ENCODE measurements at regions not wholly inside any gene's neighbourhood (a gene's known extent, or its start where the extent isn't known, plus 50 kb on each side); places are given as distances from the start of the nearest gene placed in this dataset.

DNA sequence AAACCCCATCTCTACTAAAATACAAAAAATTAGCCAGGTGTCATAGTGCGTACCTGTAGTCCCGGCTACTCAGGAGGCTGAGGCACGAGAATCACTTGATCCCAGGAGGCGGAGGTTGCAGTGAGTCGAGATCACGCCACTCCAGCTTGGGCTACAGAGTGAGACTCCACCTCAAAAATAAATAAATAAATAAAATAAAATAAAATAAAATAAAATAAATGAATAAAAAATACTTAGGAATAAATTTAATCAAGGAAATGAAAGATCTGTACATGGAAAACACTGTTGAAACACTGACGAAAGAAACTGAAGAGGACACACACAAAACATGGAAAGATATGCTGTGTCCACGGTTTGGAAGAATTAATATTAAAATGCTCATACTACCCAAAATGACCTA is 56.5 kb upstream of the ASPRV1 start:
- TF ChIP-seq ZNF331 (CRISPR knock-in tag; IDR thresholded peaks at IDR 0.05; ENCODE audit: low read depth) (no peak), JUNB (IDR thresholded peaks at IDR 0.05; ENCODE audit: unreplicated experiment) (no peak), EZH2 (IDR thresholded peaks at IDR 0.05; ENCODE audit: low read depth, unreplicated experiment) (no peak), CREB1 (CRISPR knock-in tag; IDR thresholded peaks at IDR 0.05; ENCODE audit: low read depth) (no peak), ZNF114 (CRISPR knock-in tag; IDR thresholded peaks at IDR 0.05) (no peak), POLR2AphosphoS5 (IDR thresholded peaks at IDR 0.05; ENCODE audit: low read depth) (no peak)
- TF ChIP-seq, protein P1, sequence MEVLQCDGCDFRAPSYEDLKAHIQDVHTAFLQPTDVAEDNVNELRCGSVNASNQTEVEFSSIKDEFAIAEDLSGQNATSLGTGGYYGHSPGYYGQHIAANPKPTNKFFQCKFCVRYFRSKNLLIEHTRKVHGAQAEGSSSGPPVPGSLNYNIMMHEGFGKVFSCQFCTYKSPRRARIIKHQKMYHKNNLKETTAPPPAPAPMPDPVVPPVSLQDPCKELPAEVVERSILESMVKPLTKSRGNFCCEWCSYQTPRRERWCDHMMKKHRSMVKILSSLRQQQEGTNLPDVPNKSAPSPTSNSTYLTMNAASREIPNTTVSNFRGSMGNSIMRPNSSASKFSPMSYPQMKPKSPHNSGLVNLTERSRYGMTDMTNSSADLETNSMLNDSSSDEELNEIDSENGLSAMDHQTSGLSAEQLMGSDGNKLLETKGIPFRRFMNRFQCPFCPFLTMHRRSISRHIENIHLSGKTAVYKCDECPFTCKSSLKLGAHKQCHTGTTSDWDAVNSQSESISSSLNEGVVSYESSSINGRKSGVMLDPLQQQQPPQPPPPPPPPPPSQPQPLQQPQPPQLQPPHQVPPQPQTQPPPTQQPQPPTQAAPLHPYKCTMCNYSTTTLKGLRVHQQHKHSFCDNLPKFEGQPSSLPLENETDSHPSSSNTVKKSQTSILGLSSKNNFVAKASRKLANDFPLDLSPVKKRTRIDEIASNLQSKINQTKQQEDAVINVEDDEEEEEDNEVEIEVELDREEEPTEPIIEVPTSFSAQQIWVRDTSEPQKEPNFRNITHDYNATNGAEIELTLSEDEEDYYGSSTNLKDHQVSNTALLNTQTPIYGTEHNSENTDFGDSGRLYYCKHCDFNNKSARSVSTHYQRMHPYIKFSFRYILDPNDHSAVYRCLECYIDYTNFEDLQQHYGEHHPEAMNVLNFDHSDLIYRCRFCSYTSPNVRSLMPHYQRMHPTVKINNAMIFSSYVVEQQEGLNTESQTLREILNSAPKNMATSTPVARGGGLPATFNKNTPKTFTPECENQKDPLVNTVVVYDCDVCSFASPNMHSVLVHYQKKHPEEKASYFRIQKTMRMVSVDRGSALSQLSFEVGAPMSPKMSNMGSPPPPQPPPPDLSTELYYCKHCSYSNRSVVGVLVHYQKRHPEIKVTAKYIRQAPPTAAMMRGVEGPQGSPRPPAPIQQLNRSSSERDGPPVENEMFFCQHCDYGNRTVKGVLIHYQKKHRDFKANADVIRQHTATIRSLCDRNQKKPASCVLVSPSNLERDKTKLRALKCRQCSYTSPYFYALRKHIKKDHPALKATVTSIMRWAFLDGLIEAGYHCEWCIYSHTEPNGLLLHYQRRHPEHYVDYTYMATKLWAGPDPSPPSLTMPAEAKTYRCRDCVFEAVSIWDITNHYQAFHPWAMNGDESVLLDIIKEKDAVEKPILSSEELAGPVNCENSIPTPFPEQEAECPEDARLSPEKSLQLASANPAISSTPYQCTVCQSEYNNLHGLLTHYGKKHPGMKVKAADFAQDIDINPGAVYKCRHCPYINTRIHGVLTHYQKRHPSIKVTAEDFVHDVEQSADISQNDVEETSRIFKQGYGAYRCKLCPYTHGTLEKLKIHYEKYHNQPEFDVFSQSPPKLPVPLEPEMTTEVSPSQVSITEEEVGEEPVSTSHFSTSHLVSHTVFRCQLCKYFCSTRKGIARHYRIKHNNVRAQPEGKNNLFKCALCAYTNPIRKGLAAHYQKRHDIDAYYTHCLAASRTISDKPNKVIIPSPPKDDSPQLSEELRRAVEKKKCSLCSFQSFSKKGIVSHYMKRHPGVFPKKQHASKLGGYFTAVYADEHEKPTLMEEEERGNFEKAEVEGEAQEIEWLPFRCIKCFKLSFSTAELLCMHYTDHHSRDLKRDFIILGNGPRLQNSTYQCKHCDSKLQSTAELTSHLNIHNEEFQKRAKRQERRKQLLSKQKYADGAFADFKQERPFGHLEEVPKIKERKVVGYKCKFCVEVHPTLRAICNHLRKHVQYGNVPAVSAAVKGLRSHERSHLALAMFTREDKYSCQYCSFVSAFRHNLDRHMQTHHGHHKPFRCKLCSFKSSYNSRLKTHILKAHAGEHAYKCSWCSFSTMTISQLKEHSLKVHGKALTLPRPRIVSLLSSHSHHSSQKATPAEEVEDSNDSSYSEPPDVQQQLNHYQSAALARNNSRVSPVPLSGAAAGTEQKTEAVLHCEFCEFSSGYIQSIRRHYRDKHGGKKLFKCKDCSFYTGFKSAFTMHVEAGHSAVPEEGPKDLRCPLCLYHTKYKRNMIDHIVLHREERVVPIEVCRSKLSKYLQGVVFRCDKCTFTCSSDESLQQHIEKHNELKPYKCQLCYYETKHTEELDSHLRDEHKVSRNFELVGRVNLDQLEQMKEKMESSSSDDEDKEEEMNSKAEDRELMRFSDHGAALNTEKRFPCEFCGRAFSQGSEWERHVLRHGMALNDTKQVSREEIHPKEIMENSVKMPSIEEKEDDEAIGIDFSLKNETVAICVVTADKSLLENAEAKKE (CRISPR knock-in tag; IDR thresholded peaks at IDR 0.05), result no peak
- TF ChIP-seq, protein P2, sequence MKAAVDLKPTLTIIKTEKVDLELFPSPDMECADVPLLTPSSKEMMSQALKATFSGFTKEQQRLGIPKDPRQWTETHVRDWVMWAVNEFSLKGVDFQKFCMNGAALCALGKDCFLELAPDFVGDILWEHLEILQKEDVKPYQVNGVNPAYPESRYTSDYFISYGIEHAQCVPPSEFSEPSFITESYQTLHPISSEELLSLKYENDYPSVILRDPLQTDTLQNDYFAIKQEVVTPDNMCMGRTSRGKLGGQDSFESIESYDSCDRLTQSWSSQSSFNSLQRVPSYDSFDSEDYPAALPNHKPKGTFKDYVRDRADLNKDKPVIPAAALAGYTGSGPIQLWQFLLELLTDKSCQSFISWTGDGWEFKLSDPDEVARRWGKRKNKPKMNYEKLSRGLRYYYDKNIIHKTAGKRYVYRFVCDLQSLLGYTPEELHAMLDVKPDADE (IDR thresholded peaks at IDR 0.05), result no peak
- TF ChIP-seq, protein P3, sequence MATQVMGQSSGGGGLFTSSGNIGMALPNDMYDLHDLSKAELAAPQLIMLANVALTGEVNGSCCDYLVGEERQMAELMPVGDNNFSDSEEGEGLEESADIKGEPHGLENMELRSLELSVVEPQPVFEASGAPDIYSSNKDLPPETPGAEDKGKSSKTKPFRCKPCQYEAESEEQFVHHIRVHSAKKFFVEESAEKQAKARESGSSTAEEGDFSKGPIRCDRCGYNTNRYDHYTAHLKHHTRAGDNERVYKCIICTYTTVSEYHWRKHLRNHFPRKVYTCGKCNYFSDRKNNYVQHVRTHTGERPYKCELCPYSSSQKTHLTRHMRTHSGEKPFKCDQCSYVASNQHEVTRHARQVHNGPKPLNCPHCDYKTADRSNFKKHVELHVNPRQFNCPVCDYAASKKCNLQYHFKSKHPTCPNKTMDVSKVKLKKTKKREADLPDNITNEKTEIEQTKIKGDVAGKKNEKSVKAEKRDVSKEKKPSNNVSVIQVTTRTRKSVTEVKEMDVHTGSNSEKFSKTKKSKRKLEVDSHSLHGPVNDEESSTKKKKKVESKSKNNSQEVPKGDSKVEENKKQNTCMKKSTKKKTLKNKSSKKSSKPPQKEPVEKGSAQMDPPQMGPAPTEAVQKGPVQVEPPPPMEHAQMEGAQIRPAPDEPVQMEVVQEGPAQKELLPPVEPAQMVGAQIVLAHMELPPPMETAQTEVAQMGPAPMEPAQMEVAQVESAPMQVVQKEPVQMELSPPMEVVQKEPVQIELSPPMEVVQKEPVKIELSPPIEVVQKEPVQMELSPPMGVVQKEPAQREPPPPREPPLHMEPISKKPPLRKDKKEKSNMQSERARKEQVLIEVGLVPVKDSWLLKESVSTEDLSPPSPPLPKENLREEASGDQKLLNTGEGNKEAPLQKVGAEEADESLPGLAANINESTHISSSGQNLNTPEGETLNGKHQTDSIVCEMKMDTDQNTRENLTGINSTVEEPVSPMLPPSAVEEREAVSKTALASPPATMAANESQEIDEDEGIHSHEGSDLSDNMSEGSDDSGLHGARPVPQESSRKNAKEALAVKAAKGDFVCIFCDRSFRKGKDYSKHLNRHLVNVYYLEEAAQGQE (IDR thresholded peaks at IDR 0.05; ENCODE audit: unreplicated experiment), result no peak
- Mint-ChIP-seq H3K36me3 (ENCODE audit: low read depth) (peaks cover 18% of the 10 kb centered on the region; the same call in 2 of the 3 replicates), H3K27me3 (ENCODE audit: insufficient read depth, low read depth, poor library complexity) (no peaks in the 10 kb centered on the region), H3K4me3 (no peak overlapping the region), H3K27ac (no peak overlapping the region), H3K9me3 (peaks cover 7% of the 10 kb centered on the region; the same call in 2 of the 3 replicates), H3K4me1 (no peaks in the 10 kb centered on the region)
- Histone ChIP-seq H3K27ac (ENCODE audit: low read depth) (no peak overlapping the region), H3K9me2 (ENCODE audit: insufficient read depth) (peaks cover 6% of the 10 kb centered on the region; the same call in 1 of the 2 replicates), H3K36me3 (ENCODE audit: insufficient read depth) (no peaks in the 10 kb centered on the region), H4K20me1 (replicated peaks; ENCODE audit: insufficient read depth) (no peaks in the 10 kb centered on the region), H3F3A (replicated peaks; ENCODE audit: low read depth) (no peaks in the 10 kb centered on the region), H3K27me3 (ENCODE audit: insufficient read depth) (no peaks in the 10 kb centered on the region), H3K4me2 (no peak overlapping the region), H3K79me2 (replicated peaks; ENCODE audit: insufficient read depth) (no peaks in the 10 kb centered on the region), H3K4me1 (ENCODE audit: insufficient read depth) (no peaks in the 10 kb centered on the region), H3K4me3 (no peak overlapping the region), H2AFZ (no peak overlapping the region)
- ATAC-seq, result no peak
- no peak for DNase-seq (ENCODE audit: low spot score)
